HG03442 (cell line): ENCODE measurements at regions not wholly inside any gene's neighbourhood (a gene's known extent, or its start where the extent isn't known, plus 50 kb on each side); places are given as distances from the start of the nearest gene placed in this dataset.

Experiments
- ATAC-seq: cut with Tn5 transposase; IDR thresholded peaks from one replicate; pipeline ENCODE4 v1.9.1; 2021; ENCODE audit warnings: mild to moderate bottlenecking, moderate library complexity; ENCODE audit not compliant: unreplicated experiment

- no peak for ATAC-seq
Measured at GRCh38 chr1:201763455-201764140, 65.4 kb upstream of the IPO9 start.

- no peak for ATAC-seq
Measured at GRCh38 chr1:201764166-201764565, 64.8 kb upstream of the IPO9 start.

GRCh38 chr1:201764579-201764978, 64.4 kb upstream of the IPO9 start:
- no peak for ATAC-seq

GRCh38 chr1:201766131-201766866, 62.7 kb upstream of the IPO9 start:
- ATAC-seq, result no peak

GRCh38 chr1:201767339-201767738, 61.6 kb upstream of the IPO9 start:
- no peak for ATAC-seq

- ATAC-seq, result no peak
Measured at GRCh38 chr1:201769072-201769471, 59.9 kb upstream of the IPO9 start.

GRCh38 chr1:201769966-201770365, 59.0 kb upstream of the IPO9 start:
- ATAC-seq, result no peak

GRCh38 chr1:201771466-201771865, 57.5 kb upstream of the IPO9 start:
- ATAC-seq, result no peak

- no peak for ATAC-seq
Measured at GRCh38 chr1:201772178-201772577, 56.8 kb upstream of the IPO9 start.

GRCh38 chr1:201773764-201774163, 55.2 kb upstream of the IPO9 start:
- ATAC-seq, result no peak

GRCh38 chr1:201774224-201774982, 54.6 kb upstream of the IPO9 start:
- no peak for ATAC-seq

GRCh38 chr1:201774983-201775344, 54.0 kb upstream of the IPO9 start:
- ATAC-seq, result no peak

GRCh38 chr1:201775380-201775779, 53.6 kb upstream of the IPO9 start:
- no peak for ATAC-seq

- ATAC-seq, result no peak
Measured at GRCh38 chr1:201778279-201779065, 50.5 kb upstream of the IPO9 start.
